Neuronal stem cell (in vitro differentiated cells): ENCODE measurements at regions not wholly inside any gene's neighbourhood (a gene's known extent, or its start where the extent isn't known, plus 50 kb on each side); places are given as distances from the start of the nearest gene placed in this dataset.

Experiments used
- DNase-seq: peaks from one replicate; pipeline ENCODE4 v3.0.0-alpha.2; 2013; ENCODE audit warnings: low spot score
- H2AFZ ChIP-seq: one replicate; pipeline ENCODE4 v1.6.1; 2013; ENCODE audit warnings: mild to moderate bottlenecking, low read length, inconsistent platforms
- H2AK5ac ChIP-seq: 2 replicates; pipeline ENCODE4 v1.6.1; 2013; ENCODE audit warnings: low read depth, mild to moderate bottlenecking, inconsistent platforms, low read length, moderate library complexity, mixed read lengths
- H2BK120ac ChIP-seq: 2 replicates; pipeline ENCODE4 v1.6.1; 2013; ENCODE audit warnings: low read depth, mild to moderate bottlenecking, inconsistent platforms, low read length, moderate library complexity, mixed read lengths
- H2BK12ac ChIP-seq: one replicate; pipeline ENCODE4 v1.6.1; 2013; ENCODE audit warnings: low read length, inconsistent platforms
- H2BK15ac ChIP-seq: 2 replicates; pipeline ENCODE4 v1.6.1; 2013; ENCODE audit warnings: mild to moderate bottlenecking, low read length, inconsistent platforms, mixed read lengths
- H2BK5ac ChIP-seq: one replicate; pipeline ENCODE4 v1.6.1; 2013; ENCODE audit warnings: inconsistent platforms, mild to moderate bottlenecking, low read length, moderate library complexity
- H3K14ac ChIP-seq: one replicate; pipeline ENCODE4 v1.6.1; 2013; ENCODE audit warnings: low read length, inconsistent platforms
- H3K18ac ChIP-seq: 2 replicates; pipeline ENCODE4 v1.6.1; 2013; ENCODE audit warnings: low read length, inconsistent platforms
- H3K23ac ChIP-seq: 2 replicates; pipeline ENCODE4 v1.6.1; 2013; ENCODE audit warnings: low read depth, mild to moderate bottlenecking, mixed read lengths, low read length, inconsistent platforms; ENCODE audit not compliant: poor library complexity
- H3K27ac ChIP-seq: replicated peaks from 3 replicates; pipeline ENCODE4 v1.5.1; 2013; ENCODE audit warnings: low read length, inconsistent platforms
- H3K27me3 ChIP-seq, 3 experiments: 2 replicates each; pipeline ENCODE4 v1.6.1; 2013; ENCODE audit warnings: low read length in 3 of 3, mild to moderate bottlenecking in 2 of 3, inconsistent platforms in 1 of 3, low read depth in 1 of 3, mixed read lengths in 1 of 3, moderate library complexity in 1 of 3; ENCODE audit not compliant: control insufficient read depth in 3 of 3, insufficient read depth in 3 of 3
- H3K36me3 ChIP-seq, 2 donors: replicated peaks in 1 of 2; 2 replicates each; pipeline ENCODE4 v1.6.1; 2013; ENCODE audit warnings: low read length in 2 of 2; ENCODE audit not compliant: control insufficient read depth in 2 of 2, insufficient read depth in 2 of 2
- H3K4ac ChIP-seq: 2 replicates; pipeline ENCODE4 v1.6.1; 2013; ENCODE audit warnings: inconsistent platforms, mild to moderate bottlenecking, low read length, moderate library complexity
- H3K4me1 ChIP-seq, 2 donors: 1 replicate in 1 of 2; 2 replicates in 1 of 2; pipeline ENCODE4 v1.6.1; 2013; ENCODE audit warnings: low read length in 2 of 2, low read depth in 1 of 2; ENCODE audit not compliant: control insufficient read depth in 2 of 2, insufficient read depth in 1 of 2
- H3K4me2 ChIP-seq: one replicate; pipeline ENCODE4 v1.6.1; 2013; ENCODE audit warnings: mild to moderate bottlenecking, low read length, inconsistent platforms; ENCODE audit not compliant: insufficient read depth, poor library complexity, severe bottlenecking
- H3K4me3 ChIP-seq, 2 donors: 2 replicates each; pipeline ENCODE4 v1.5.1; 2013; ENCODE audit warnings: low read length in 2 of 2, mild to moderate bottlenecking in 2 of 2, inconsistent platforms in 1 of 2, moderate library complexity in 1 of 2
- H3K79me1 ChIP-seq: one replicate; pipeline ENCODE4 v1.6.1; 2013; ENCODE audit warnings: low read depth, mild to moderate bottlenecking, inconsistent platforms, low read length, moderate library complexity
- H3K9ac ChIP-seq: one replicate; pipeline ENCODE4 v1.6.1; 2013; ENCODE audit warnings: mild to moderate bottlenecking, low read depth, low read length, inconsistent platforms; ENCODE audit not compliant: poor library complexity
- H3K9me3 ChIP-seq, 2 donors: replicated peaks in 1 of 2; 2 replicates each; pipeline versions ENCODE3 to v1.6.1; 2013; ENCODE audit warnings: low read length in 2 of 2, mild to moderate bottlenecking in 2 of 2, inconsistent platforms in 1 of 2, low read depth in 1 of 2, mixed read lengths in 1 of 2, moderate library complexity in 1 of 2; ENCODE audit not compliant: control insufficient read depth in 2 of 2, insufficient read depth in 1 of 2
- H4K8ac ChIP-seq: one replicate; pipeline ENCODE4 v1.6.1; 2013; ENCODE audit warnings: low read depth, mild to moderate bottlenecking, inconsistent platforms, low read length, moderate library complexity
- H4K91ac ChIP-seq: one replicate; pipeline ENCODE4 v1.6.1; 2013; ENCODE audit warnings: low read length, low read depth, mild to moderate bottlenecking, inconsistent platforms; ENCODE audit not compliant: poor library complexity
- WGBS, 2 donors: extraction: QIAGEN DNeasy Blood & Tissue Kit; methylation state at CpG; one replicate each; pipeline ENCODE4 v1.1.7; 2013; ENCODE audit warnings: missing lambda C conversion rate in 2 of 2, mixed read lengths in 1 of 2; ENCODE audit not compliant: insufficient read length in 2 of 2, insufficient replicate concordance in 1 of 2; ENCODE audit errors: extremely low coverage in 2 of 2; 5-methylcytosine and 5-hydroxymethylcytosine counted together

GRCh38 chr6:8941577-8941976, 506.2 kb upstream of the SLC35B3 start:
- H2BK5ac ChIP-seq = no peak overlapping the region
- no peak overlapping the region for H3K14ac ChIP-seq
- no peak overlapping the region for H3K23ac ChIP-seq
- no peaks in the 10 kb centered on the region for H3K36me3 ChIP-seq
- no peak overlapping the region for H2AK5ac ChIP-seq
- no peak overlapping the region for H3K4me3 ChIP-seq
- H2BK12ac ChIP-seq = no peak overlapping the region
- H4K91ac ChIP-seq = no peak overlapping the region
- H3K79me1 ChIP-seq = no peaks in the 10 kb centered on the region
- H3K27ac ChIP-seq = no peak overlapping the region
- no peaks in the 10 kb centered on the region for H3K27me3 ChIP-seq
- no peak for DNase-seq
- H2BK15ac ChIP-seq = no peak overlapping the region
- no peak overlapping the region for H3K9ac ChIP-seq
- no peak overlapping the region for H3K4ac ChIP-seq
- H3K18ac ChIP-seq = no peak overlapping the region
- peaks cover 0 to 4% of the 10 kb centered on the region in 2 donors for H3K4me1 ChIP-seq
- no CpG with 5 or more reads among the region's 2 CpGs for WGBS, 2 donors
- no peak overlapping the region for H2AFZ ChIP-seq
- H3K9me3 ChIP-seq = no peaks in the 10 kb centered on the region
- H2BK120ac ChIP-seq = no peak overlapping the region
- H4K8ac ChIP-seq = no peak overlapping the region
- H3K4me2 ChIP-seq = no peak overlapping the region

GRCh38 chr6:8940356-8940755, 505.0 kb upstream of the SLC35B3 start:
- no peak for DNase-seq
- no peak overlapping the region for H2BK15ac ChIP-seq

GRCh38 chr6:8939615-8940014, 504.3 kb upstream of the SLC35B3 start:
- no peak overlapping the region for H3K4me2 ChIP-seq
- H4K8ac ChIP-seq = no peak overlapping the region
- no peaks in the 10 kb centered on the region for H3K36me3 ChIP-seq
- no peak overlapping the region for H3K4ac ChIP-seq
- WGBS, 2 donors = no CpG with 5 or more reads among the region's 4 CpGs
- H3K14ac ChIP-seq = no peak overlapping the region
- no peak overlapping the region for H3K18ac ChIP-seq
- H2BK15ac ChIP-seq = no peak overlapping the region
- H3K23ac ChIP-seq = no peak overlapping the region
- H3K4me1 ChIP-seq = peaks cover 0 to under 1% of the 10 kb centered on the region in 2 donors
- H3K27ac ChIP-seq = no peak overlapping the region
- H3K27me3 ChIP-seq = no peaks in the 10 kb centered on the region
- H3K9me3 ChIP-seq = no peaks in the 10 kb centered on the region
- no peak overlapping the region for H2AK5ac ChIP-seq
- H2AFZ ChIP-seq = no peak overlapping the region
- no peaks in the 10 kb centered on the region for H3K79me1 ChIP-seq
- H3K4me3 ChIP-seq = no peak overlapping the region
- no peak overlapping the region for H2BK5ac ChIP-seq
- DNase-seq = no peak
- H2BK12ac ChIP-seq = no peak overlapping the region
- no peak overlapping the region for H4K91ac ChIP-seq
- no peak overlapping the region for H2BK120ac ChIP-seq
- H3K9ac ChIP-seq = no peak overlapping the region

More at GRCh38 chr6:8940356-8940755, 505.0 kb upstream of the SLC35B3 start:
- no peak overlapping the region for H3K14ac ChIP-seq
- H2AFZ ChIP-seq = no peak overlapping the region
- no peak overlapping the region for H4K8ac ChIP-seq
- H4K91ac ChIP-seq = no peak overlapping the region
- no peaks in the 10 kb centered on the region for H3K36me3 ChIP-seq
- H3K18ac ChIP-seq = no peak overlapping the region
- no peak overlapping the region for H2BK12ac ChIP-seq
- no peak overlapping the region for H3K23ac ChIP-seq
- H3K4me2 ChIP-seq = no peak overlapping the region
- peaks cover 0 to 4% of the 10 kb centered on the region in 2 donors for H3K4me1 ChIP-seq
- H3K9me3 ChIP-seq = no peaks in the 10 kb centered on the region
- no peak overlapping the region for H2AK5ac ChIP-seq
- H3K27ac ChIP-seq = no peak overlapping the region
- no peaks in the 10 kb centered on the region for H3K27me3 ChIP-seq
- no peak overlapping the region for H3K4me3 ChIP-seq
- no peak overlapping the region for H3K9ac ChIP-seq
- no peaks in the 10 kb centered on the region for H3K79me1 ChIP-seq
- no CpG with 5 or more reads among the region's 6 CpGs for WGBS, 2 donors
- H2BK5ac ChIP-seq = no peak overlapping the region
- H3K4ac ChIP-seq = no peak overlapping the region
- no peak overlapping the region for H2BK120ac ChIP-seq

- Histone ChIP-seq H3K27me3 (no peaks in the 10 kb centered on the region), H2BK15ac (no peak overlapping the region), H3K36me3 (no peaks in the 10 kb centered on the region), H2BK5ac (no peak overlapping the region), H2AFZ (no peak overlapping the region), H3K9ac (no peak overlapping the region), H3K23ac (no peak overlapping the region), H3K27ac (no peak overlapping the region), H3K18ac (no peak overlapping the region), H3K4ac (no peak overlapping the region), H2BK120ac (no peak overlapping the region), H3K79me1 (no peaks in the 10 kb centered on the region), H4K8ac (no peak overlapping the region), H3K14ac (no peak overlapping the region), H2BK12ac (no peak overlapping the region), H3K4me2 (no peak overlapping the region), H2AK5ac (no peak overlapping the region), H3K4me3 (no peak overlapping the region), H3K9me3 (no peaks in the 10 kb centered on the region), H4K91ac (no peak overlapping the region), H3K4me1 (no peaks in the 10 kb centered on the region)
- no peak for DNase-seq
- no CpG with 5 or more reads among the region's 4 CpGs for WGBS, 2 donors
Measured at GRCh38 chr6:8934318-8934717, 499.0 kb upstream of the SLC35B3 start.
